GM21390 (cell line): ENCODE measurements at regions not wholly inside any gene's neighbourhood (a gene's known extent, or its start where the extent isn't known, plus 50 kb on each side); places are given as distances from the start of the nearest gene placed in this dataset.

Experiments
- ATAC-seq: cut with Tn5 transposase; IDR thresholded peaks from one replicate; pipeline ENCODE4 v1.9.1; 2021; ENCODE audit not compliant: unreplicated experiment

DNA sequence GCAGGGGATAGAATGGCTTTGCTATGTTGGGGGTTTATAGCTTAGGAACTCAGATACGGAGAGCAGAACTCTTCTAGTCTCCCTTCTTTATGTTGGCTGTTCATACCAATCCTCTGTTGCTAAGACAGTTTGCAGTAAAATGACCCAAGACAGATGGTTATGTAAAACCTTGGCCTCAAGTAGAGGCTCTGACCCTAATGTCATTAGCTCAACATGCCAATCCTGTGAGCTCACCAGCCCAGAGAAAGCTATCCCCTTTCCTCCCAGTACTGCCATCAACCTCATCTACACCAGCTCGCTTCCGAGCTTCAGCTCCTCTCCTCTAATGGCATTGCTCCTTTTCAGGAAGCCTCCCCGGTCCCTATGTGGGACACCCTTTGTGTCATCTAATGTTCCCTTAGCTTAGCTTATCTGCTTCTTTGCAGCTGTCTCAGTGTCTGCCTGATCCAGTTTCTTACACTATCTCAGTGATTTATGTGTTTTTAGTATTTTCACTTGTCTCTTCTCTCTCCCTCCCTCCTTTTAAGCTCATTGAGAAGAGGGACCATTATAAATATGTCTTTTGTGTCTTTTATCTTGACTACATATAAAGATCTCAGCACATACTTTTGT is 281.3 kb upstream of the CLINT1 start:
- ATAC-seq, result no peak

DNA sequence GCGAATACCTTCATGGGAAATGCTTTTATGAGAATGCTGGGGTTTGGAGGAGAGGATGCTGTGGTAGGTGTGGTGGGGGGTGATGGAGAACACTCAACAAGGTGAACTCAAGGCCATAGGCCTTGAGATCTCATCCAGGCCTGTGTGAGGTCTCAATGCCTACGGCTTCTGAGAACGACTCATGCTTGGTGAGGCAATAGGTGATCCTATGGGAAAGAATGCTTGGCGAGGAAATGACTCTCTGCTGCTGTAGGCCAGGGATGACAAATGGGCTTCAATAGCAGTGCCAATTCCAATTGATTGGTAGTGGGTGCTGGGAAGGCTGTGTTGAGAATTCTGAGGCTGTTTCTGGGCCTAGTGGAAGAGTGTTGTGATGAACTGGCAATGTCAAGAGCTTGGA is 280.2 kb upstream of the CLINT1 start:
- ATAC-seq, result no peak

DNA sequence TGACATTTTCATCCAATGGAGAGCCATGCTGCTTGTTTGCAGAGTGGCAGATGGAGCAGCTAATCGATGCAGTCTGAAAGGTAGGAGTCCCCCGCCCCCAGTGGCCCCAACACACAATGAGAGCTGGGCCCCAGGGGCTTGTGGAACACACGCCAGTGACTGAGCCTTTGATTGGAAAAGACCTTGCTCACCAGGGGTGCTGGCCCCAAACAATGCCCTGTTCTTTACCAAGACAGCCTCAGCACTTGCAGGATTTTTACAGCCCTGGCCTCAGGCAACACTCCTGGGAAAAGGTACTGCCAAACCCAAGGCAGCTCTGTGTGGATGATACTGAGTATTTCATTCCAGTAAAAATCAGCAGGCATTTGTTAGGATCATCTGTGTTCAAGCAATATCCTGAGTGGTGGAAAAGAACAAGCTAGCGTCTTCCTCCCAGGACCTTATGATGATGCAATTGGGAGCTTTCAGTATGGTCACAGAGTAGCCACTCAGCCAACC is 276.8 kb upstream of the CLINT1 start:
- no peak for ATAC-seq

DNA sequence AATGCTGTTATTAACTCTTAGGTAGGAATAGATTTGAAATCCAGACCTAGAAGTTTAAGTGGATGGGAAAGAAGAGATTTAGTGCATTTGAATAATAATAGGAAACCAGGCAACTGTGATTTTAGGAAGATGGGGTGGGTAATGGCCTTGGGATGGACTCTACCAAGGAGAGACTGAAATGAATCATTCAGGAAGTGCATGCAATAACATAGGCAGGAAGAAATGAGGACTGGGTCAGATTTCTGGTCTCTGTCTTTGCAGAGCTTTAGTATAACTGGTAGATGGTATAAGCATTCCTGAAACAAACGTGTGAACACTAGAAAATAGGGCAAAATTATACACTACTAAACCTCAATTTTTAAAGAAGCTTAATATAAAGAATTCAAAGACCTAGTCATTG is 274.4 kb upstream of the CLINT1 start:
- ATAC-seq, result no peak

DNA sequence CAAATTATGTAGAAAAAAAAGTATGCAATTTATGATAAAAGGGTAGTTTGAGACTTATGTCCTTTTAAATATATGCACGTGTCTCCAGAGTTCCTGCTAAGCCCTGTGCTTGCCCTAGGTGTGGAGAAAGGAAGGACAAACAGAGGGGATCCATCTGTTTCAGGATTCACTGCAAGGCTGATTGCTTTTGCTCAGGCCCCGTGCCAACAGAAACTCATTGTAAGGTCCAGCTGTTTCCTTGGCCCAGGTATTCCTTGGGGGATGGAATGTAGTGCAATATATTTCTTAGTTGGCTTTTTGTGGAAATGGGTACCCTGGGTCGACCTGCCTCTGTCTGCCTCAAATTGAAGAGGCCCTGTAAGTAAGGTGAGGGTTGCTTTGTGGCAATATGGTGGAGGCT is 268.6 kb upstream of the CLINT1 start:
- no peak for ATAC-seq

DNA sequence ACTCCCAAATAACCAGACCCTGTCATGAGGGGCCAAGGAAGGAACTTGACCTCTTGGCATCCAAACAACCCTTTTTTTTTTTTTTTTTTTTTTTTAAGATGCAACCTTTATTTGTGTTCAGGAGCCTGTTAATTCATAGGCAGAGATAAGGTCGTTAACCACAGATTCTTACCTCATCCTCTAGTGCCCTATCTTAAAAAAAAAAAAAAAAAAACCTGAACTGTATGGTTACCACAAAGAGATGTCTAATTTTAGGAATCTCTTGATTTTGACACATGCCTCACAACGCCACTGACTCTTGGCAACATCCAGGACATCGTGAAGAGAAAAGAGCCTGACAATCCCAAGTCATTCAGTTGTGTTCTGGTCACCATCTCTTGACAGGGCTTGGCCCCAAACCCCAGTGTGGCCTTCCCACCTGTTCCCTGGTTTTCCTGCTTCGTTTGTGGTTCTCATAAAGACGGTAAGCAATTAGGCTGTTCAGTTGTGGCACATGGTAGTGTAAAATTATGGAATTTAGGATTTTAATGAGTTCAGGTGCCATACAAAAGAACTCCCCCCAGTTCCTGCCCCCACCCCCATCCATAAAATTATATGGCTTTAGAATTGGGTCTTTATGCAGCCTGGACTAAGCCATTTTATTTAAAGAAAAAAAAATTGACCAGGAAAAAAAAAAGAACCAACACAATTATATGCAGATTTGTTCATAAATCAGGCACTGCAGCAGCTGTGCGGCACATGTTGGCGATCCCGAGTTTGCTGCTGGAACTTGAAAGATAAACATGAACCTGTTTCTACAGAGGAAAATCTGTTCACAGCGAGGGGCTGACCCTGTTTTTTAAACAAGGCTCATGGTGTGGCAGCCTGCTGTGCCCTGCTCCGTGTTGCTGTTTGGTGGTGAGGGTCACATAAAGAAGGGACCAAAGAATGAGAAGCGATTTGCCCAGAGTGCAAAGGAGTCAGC is 267.8 kb upstream of the CLINT1 start:
- ATAC-seq, result no peak

DNA sequence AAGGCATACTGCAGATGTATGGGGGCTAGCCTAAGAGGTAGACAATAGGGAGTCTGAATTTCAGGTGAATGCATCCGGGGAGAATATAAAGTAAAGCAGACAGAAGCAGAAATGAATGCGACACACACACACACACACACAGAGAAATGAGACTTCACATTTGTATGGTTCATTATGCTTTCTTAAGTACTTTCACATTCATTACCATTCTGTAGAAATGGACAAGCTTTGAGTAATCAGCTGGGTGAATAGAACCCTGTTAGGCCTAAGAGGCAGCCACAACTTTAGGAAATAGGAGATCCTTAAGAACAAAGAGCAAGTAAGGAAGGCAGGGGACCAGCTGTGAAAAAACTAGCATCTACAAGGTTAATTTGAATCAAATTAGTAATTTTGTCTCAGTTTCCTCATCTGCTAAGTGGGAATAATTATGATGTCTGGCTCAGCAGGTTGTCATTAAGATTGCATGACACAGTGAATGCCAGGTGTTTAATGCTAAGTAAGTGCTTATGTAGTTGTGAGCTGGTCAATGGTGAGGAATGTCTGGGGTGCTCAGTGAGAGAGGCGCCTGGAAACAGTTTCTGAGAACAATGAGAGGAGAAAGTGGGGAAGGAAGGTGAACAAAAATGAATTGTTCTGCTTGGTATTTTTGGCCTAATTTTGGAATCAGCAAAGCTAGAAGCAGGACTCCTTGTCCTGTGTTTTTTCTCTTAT is 265.8 kb upstream of the CLINT1 start:
- ATAC-seq, result no peak

DNA sequence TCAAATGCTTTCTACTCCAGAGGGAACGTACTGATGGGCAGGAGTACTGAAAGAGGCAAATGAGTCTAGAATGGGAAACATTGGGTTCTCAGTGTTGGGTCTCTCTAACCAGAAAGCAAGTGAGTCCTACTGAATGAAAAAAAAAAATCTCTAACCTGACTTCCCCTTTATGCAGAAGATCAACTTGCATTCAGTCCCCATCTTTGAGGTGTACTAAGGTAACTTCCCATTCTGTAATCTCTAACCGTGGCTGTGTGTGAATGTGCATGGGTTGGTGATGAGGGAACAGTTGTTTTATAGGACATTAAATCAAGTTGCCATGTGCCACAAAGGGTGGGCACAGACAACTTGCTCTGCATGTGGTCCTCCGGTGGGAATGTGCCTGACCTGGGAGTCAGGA is 264.6 kb upstream of the CLINT1 start:
- no peak for ATAC-seq

DNA sequence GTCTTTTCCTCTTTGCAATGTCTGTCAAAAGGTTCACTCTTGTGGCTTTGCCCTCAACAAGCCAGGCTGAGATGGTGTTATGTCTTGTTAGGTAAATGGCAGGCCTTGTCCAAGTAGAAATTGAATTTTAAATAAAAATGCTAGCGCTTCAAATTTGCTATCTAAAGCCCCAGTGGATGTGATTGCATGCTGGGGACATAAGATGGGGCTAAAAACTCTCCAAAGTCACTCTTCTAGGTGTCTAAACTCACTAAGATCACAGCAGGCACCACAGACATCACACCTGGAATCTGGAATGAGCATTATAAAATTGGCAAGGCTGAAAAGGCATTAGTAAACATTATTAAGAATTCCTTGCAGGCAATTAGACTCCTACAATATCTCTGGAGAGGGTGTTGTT is 262.7 kb upstream of the CLINT1 start:
- no peak for ATAC-seq

DNA sequence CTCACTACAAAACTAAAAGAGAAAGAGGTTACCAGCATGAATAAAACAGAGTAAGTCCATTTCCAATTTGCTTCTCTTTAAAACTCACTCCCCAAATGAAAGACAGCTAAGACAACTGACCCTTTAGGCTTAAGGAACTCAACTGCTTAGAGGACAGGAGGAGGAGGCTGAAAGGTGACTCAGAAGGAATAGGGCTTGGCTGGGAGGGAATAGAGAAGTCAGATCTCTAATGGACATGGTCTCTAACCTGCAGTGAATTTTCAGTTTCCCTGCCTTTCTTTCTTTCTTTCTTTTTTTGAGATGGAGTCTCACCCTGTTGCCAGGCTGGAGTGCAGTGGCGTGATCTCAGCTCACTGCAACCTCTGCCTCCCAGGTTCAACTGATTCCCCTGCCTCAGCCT is 261.8 kb upstream of the CLINT1 start:
- no peak for ATAC-seq

DNA sequence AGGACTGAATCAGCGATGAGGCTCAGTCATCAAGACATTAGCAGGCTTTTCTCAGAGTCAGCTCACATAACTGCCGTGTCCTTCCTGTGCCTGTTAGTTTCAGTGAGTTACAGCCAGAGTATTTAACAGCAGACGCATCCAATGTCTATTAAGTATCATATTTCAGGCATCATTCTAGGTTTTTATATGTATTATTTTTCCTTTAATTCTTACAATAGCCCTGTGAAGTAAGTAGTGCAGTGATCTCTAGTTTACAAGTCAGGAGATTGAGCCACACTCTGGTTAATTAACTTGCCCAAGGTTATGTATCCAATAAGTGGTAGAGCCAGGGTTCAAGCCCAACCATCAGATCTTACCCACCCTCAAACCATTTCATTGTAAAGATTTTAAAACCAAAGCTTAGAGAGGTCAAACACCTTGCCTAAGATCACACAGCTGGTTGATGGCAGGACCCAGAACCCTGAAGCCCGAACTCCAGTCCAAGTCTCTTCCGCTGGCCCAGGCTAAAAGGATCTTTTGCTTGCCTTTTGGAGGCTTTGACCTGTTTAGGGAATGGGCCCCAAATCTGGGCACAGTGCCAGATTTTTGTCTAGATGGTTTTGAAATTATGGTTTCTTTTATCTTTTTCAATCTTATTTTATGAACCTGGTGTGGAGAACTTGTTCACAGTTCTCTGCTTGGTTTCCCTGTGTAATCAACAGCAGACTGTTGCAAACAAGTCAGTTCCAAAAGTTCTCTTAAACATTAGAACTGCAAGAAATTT is 261.2 kb upstream of the CLINT1 start:
- no peak for ATAC-seq

DNA sequence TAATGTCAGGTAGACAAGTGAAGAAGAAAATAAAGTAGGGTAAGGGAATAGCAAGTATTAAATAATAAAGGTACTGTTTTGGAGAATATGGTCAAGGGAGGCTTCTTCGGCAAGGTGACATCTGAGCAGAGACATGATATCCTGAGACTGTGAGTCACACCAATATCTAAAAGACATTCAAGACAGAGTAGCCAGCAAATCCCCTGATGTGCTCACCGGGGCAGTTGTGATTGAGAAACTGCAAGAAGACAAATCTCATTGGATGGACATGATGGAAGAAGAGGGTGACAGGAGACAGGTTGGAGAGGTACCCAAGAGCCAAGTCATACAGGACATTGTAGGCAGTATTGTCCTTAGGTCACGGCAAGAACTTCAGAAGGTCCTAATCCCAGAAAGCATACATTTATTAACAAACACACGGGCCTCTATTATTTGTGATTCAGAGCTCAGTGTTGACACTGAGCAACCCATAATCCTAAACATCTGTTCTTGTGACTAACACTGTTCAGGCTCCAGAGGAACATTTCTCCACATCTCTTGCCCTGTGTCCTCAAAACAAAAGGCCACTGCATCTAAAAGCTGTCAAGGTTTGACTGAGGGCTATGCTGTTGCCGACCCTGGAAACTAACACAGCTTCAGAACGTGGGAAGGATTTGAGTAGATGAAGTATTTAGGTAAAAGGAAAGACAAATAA is 258.7 kb upstream of the CLINT1 start:
- ATAC-seq, result no peak

DNA sequence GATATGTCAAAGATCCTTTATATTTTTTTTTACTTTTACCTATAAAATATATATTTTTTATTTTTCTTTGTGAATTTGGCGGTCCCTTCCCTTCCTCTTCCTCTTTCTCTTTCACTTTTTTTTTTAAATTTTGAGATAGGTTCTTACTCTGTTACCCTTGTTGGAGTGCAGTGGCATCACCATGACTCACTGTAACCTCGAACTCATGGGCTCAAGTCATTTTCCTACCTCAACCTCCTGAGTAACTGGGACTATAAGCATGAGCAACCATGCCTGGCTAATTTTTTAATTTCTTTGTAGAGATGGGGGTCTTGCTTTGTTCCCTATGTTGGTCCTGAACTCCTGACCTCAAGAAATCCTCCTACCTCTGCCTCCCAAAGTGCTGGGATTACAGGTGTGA is 258.0 kb upstream of the CLINT1 start:
- no peak for ATAC-seq

DNA sequence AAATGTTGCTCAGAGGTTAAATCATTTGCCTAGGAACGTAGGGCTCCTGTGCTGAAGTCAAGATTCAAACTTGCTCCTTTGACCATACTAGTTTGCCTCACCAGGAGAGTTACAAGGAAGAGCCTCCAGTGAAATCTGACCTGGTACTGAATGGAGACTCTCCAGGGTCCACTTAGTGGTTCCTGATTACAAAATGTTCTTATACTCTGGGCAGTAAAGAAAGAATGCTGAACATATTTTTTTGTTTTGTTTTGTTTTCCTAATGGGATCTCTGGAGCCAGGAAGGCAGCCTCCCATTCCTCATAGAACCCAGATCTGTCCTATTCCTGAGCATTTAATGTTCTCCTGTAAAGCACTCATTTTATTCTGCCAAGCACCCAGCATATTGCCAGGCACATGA is 256.5 kb upstream of the CLINT1 start:
- no peak for ATAC-seq

DNA sequence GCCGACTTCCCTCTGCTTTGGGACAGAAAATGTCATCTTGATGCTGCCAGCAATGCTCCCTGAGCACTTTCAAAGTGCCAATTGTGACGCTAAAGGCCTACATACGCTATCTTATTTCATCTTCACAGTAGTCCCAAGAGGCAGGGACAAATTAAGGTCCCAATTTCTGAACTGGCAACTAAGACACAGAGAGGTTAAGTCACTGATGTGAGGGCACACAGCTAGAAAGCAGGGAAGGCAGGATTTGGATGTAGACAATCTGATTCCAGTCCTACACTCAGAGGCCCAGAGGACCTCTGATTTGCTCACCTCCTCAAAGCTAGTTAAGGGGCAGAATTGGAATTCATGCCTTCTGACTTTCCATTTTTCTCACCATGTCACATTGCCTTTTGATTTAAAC is 249.2 kb upstream of the CLINT1 start:
- no peak for ATAC-seq

DNA sequence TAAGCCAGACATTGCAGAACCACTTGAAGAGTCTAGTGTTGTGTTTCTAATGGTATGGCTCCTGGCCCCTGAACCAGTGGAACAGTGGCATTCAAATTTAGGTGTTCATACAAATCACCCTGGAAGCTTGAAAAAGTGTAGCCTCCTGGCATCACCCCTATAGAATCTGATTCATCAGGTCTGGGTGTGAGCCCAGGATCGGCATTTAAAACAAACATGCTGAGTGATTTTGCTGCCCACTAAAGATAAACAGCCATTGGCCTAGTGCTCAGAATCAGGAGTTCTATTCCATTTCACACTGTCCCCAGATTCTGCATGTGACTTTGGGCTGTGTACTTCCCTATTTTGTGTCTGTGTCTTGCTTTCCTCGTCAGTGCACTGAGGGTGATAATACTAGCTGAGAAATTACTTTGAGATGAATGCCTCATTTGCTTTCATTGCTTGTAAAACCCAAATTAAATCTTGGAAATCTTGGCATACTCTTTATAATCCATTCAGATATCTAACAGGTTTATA is 241.5 kb upstream of the CLINT1 start:
- ATAC-seq, result no peak

DNA sequence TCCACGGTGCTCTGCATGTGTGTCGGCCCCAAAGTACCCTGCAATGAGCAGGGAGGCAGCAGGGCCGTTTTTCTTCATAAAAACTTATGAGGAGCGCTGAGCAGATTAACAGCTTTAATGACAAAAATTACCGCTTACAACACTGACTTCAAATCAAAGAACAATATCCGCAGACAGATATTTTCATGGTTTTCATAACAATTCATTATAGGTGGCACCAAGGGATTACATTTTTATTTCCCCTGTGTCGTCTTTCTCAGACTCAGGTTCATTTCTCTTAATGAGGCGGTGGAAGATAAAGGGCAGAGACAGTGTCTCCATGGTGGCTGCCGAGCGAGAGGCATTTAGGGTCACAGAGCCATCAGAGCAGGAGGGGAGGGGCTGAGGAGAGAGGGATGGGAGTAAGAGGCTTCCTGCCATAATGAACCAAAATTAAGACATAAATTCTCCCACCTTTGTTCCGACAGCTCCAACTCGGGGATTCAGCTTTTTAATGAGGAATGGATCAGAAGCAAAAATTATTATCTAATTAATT is 240.7 kb upstream of the CLINT1 start:
- no peak for ATAC-seq

DNA sequence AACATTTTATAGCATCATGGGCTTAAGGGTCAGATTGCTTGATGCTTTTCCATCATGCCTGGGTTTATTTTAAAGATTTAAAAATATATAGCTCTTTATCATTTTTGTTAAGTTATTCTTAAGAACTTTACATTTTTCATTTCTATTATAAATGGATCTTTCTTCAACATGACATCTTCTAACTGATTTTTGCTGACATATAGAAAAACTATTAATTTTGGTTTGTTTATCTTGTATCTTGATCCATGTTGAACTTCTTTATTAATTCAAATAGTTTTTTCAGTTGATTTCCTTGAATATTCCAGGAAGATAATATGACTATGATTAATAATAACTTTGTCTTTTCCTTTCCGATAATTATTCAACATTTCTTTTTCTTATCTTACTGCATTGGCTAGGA is 237.9 kb upstream of the CLINT1 start:
- no peak for ATAC-seq

DNA sequence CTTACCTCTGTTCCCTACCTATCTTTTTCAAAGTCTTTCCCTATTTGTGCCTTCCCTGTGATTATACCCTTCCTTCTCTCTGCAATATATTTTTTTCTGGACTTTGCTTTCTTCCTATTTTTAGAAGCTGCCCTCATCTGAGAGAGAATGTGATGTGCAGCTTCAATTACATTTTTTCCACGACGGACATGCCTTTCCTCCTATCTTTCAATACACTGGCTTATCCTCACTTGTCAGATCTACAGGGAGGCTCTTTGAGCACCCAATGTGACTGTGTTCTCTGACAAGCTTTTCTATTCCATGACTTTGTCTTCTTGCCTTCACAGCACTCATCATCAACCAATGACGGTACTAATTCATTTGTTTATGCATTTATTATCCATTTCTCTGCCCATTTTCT is 227.9 kb upstream of the CLINT1 start:
- no peak for ATAC-seq

DNA sequence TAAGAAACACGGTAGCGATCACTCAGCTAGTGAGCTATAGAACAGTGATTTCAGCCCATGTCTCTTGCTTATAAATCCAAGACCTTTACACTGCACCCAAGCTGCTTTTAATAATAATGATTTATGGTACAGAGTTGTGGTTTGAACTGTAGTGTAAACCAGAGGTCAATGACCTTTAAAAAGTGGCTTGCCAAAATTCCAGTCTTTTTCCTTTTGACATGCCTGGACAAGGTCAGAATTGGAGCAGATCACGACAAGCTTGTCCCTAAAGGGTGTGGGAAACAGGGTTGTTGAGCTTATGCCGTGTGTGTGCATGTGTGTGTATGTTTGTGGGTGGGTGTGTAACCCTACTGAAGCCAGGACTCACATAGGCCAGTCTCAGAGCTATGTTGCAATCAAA is 225.3 kb upstream of the CLINT1 start:
- ATAC-seq, result no peak
